GM23248 (cell line): ENCODE measurements at regions not wholly inside any gene's neighbourhood (a gene's known extent, or its start where the extent isn't known, plus 50 kb on each side); places are given as distances from the start of the nearest gene placed in this dataset.

Source experiments
- DNase-seq: peaks from one replicate; pipeline ENCODE4 v3.0.0-alpha.2; 2015
- H2AFZ ChIP-seq: fragments of 200-600 bp; sonication (generic); 2 replicates; pipeline ENCODE4 v1.6.1; 2016; ENCODE audit warnings: antibody characterized with exemption
- H3F3A ChIP-seq: fragments of 200-600 bp; sonication (generic); 2 replicates; pipeline ENCODE4 v1.6.1; 2016; ENCODE audit warnings: mild to moderate bottlenecking, antibody characterized with exemption, mixed run types; ENCODE audit not compliant: insufficient read depth
- H3K27ac ChIP-seq: fragments of 200-600 bp; sonication (generic); 2 replicates; pipeline ENCODE4 v1.5.1; 2016; ENCODE audit warnings: mild to moderate bottlenecking
- H3K27me3 ChIP-seq: fragments of 200-600 bp; sonication (generic); replicated peaks from 2 replicates; pipeline ENCODE4 v1.6.1; 2016; ENCODE audit warnings: mild to moderate bottlenecking; ENCODE audit not compliant: insufficient read depth
- H3K36me3 ChIP-seq: fragments of 200-600 bp; sonication (generic); 2 replicates; pipeline ENCODE4 v1.6.1; 2016; ENCODE audit warnings: low read depth, mild to moderate bottlenecking
- H3K4me1 ChIP-seq: fragments of 200-600 bp; sonication (generic); 2 replicates; pipeline ENCODE4 v1.6.1; 2016; ENCODE audit warnings: mild to moderate bottlenecking; ENCODE audit not compliant: insufficient read depth
- H3K4me2 ChIP-seq: fragments of 200-600 bp; sonication (generic); one replicate; pipeline ENCODE4 v1.6.1; 2016; ENCODE audit warnings: mild to moderate bottlenecking; ENCODE audit not compliant: unreplicated experiment
- H3K4me3 ChIP-seq: fragments of 200-600 bp; sonication (generic); 2 replicates; pipeline ENCODE4 v1.5.1; 2016; ENCODE audit warnings: mild to moderate bottlenecking
- H3K79me2 ChIP-seq: fragments of 200-600 bp; sonication (generic); 2 replicates; pipeline ENCODE4 v1.6.1; 2016; ENCODE audit warnings: mild to moderate bottlenecking; ENCODE audit not compliant: insufficient read depth
- H3K9ac ChIP-seq: fragments of 200-600 bp; sonication (generic); 2 replicates; pipeline ENCODE4 v1.6.1; 2016; ENCODE audit warnings: mild to moderate bottlenecking
- H3K9me2 ChIP-seq: fragments of 200-600 bp; sonication (generic); 2 replicates; pipeline ENCODE4 v1.6.1; 2016; ENCODE audit warnings: mixed run types, mild to moderate bottlenecking, moderate library complexity; ENCODE audit not compliant: insufficient read depth
- H3K9me3 ChIP-seq: fragments of 200-600 bp; sonication (generic); one replicate; pipeline ENCODE4 v1.6.1; 2017; ENCODE audit warnings: low read depth
- H4K20me1 ChIP-seq: fragments of 200-600 bp; sonication (generic); 2 replicates; pipeline ENCODE4 v1.6.0; 2016; ENCODE audit not compliant: insufficient read depth
- EZH2 ChIP-seq: fragments of 200-600 bp; sonication (generic); IDR thresholded peaks from 2 replicates; pipeline ENCODE4 v1.6.1; 2018; ENCODE audit warnings: antibody characterized with exemption, mild to moderate bottlenecking; ENCODE audit not compliant: insufficient read depth, poor library complexity, severe bottlenecking
- EZH2phosphoT487 ChIP-seq: fragments of 200-600 bp; sonication (generic); IDR thresholded peaks from 2 replicates; pipeline ENCODE4 v1.6.1; 2018; ENCODE audit warnings: antibody characterized with exemption, moderate library complexity, mild to moderate bottlenecking, low read depth; ENCODE audit not compliant: insufficient read depth
- WGBS, 2 experiments: methylation state at CpG; one replicate each; pipeline ENCODE4 v1.1.6; 2015 to 2017; ENCODE audit warnings: low lambda C conversion rate in 2 of 2, low coverage in 1 of 2; ENCODE audit errors: missing lambda C conversion rate in 2 of 2; 5-methylcytosine and 5-hydroxymethylcytosine counted together
- in situ Hi-C: fragments of 300-500 bp; cut with MboI; formaldehyde crosslinking; loops from 2 replicates; pipeline ENCODE4 v1.15.0; 2020

DNA sequence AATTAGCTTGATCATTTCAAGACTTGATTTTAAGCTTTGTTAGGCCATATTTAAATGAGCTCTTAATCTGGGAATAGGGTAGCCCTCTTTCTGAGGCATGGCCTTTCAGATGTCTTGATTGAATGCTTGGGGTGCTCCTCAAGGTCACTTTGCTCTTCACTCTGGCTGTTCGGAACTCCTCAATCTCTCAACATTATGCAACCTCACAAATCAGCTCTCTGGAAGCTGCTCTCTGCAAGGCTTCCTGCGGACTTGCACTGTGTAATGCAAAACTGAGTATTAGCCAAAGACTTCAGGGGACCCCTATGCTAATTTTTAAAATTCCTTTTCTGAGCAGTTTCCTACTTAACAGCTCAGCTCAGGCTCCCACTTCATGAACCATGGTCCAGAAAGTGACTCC, 398.3 kb downstream of the PRDM5 start:
- in situ Hi-C loops = no loop called here
- H3K4me2 ChIP-seq = no peak overlapping the region
- no peaks in the 10 kb centered on the region for H4K20me1 ChIP-seq
- no peaks in the 10 kb centered on the region for H3F3A ChIP-seq
- no peaks in the 10 kb centered on the region for H3K9me2 ChIP-seq
- H3K4me3 ChIP-seq = no peak overlapping the region
- H3K4me1 ChIP-seq = no peaks in the 10 kb centered on the region
- no peaks in the 10 kb centered on the region for H3K79me2 ChIP-seq
- no peak overlapping the region for H2AFZ ChIP-seq
- no peak overlapping the region for H3K9ac ChIP-seq
- TF ChIP-seq EZH2phosphoT487 (no peak), EZH2 (no peak)
- WGBS, 2 experiments = 40 to 44% methylated on average over 2 of the region's 2 CpGs
- H3K9me3 ChIP-seq = no peaks in the 10 kb centered on the region
- H3K36me3 ChIP-seq = no peaks in the 10 kb centered on the region
- no peak for DNase-seq
- no peak overlapping the region for H3K27ac ChIP-seq
- H3K27me3 ChIP-seq = no peaks in the 10 kb centered on the region

DNA sequence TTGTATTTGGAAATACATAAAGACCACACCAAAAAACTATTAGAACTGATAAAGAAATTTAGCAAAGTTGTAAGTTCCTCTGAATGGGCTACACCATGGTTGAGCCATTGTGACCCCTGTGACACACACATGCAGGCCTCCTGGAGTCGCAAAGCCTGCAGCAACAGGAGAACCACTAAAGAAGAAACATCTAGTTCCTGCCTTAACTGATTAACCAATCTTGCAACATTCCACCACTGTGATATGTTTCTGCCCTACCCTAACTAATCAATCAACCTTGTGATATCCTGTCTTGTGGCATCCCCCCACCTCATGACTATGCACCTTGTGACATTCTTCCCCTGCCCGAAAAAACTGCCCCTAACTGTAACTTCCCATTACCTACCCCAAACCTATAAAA, 401.8 kb downstream of the PRDM5 start:
- H2AFZ ChIP-seq = no peak overlapping the region
- H3K4me2 ChIP-seq = no peak overlapping the region
- H3K27ac ChIP-seq = no peak overlapping the region
- H3K9me3 ChIP-seq = no peaks in the 10 kb centered on the region
- H3K9ac ChIP-seq = no peak overlapping the region
- no peaks in the 10 kb centered on the region for H3K79me2 ChIP-seq
- 55 to 63% methylated on average over 2 of the region's 2 CpGs for WGBS, 2 experiments
- H3K4me3 ChIP-seq = no peak overlapping the region
- TF ChIP-seq EZH2 = no peak
- TF ChIP-seq EZH2phosphoT487 = no peak
- no peaks in the 10 kb centered on the region for H3K27me3 ChIP-seq
- no peaks in the 10 kb centered on the region for H3K9me2 ChIP-seq
- H3K4me1 ChIP-seq = 0 out of 2 replicates have a peak, but pooled peaks cover 8% of the 10 kb centered on the region
- no peaks in the 10 kb centered on the region for H4K20me1 ChIP-seq
- no peaks in the 10 kb centered on the region for H3K36me3 ChIP-seq
- in situ Hi-C loops = no loop called here
- DNase-seq = no peak
- H3F3A ChIP-seq = no peaks in the 10 kb centered on the region

DNA sequence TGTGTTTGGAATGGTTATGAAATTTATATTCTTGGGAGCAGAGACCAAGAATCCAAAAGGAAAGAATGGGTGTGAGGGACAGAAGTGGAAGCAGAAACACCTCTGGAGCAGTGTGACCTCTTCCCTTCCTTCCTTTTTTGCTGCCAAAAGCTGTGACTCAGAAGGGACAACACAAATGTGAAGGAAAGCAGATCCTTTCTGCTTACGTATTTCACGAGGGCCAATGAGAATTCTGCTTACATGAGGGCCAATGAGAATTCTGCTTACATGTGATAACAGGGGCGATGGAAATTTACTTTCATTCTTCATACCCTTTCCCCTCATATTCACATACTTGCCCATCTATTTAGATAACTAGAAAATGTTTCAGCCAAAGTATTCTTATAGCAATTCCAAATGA, 404.6 kb downstream of the PRDM5 start:
- H3K9ac ChIP-seq = peak overlapping the region; percentile 64
- H3K4me3 ChIP-seq = peak overlapping the region; percentile 75
- no peaks in the 10 kb centered on the region for H4K20me1 ChIP-seq
- no peaks in the 10 kb centered on the region for H3K9me2 ChIP-seq
- H3K36me3 ChIP-seq = no peaks in the 10 kb centered on the region
- H3K79me2 ChIP-seq = no peaks in the 10 kb centered on the region
- 22 to 24% methylated on average over 3 of the region's 3 CpGs for WGBS, 2 experiments
- peak overlapping the region; percentile 32; the same call in 1 of the 2 replicates for H3K27ac ChIP-seq
- DNase-seq = peak; percentile 87
- no peaks in the 10 kb centered on the region for H3K9me3 ChIP-seq
- H3K4me1 ChIP-seq = 0 out of 2 replicates have a peak, but pooled peaks cover 8% of the 10 kb centered on the region
- H3K27me3 ChIP-seq = no peaks in the 10 kb centered on the region
- peak overlapping the region; percentile 85 for H3K4me2 ChIP-seq
- in situ Hi-C loops = no loop called here
- peak overlapping the region; percentile 99 for H2AFZ ChIP-seq
- TF ChIP-seq EZH2 (no peak), EZH2phosphoT487 (no peak)
- no peaks in the 10 kb centered on the region for H3F3A ChIP-seq

DNA sequence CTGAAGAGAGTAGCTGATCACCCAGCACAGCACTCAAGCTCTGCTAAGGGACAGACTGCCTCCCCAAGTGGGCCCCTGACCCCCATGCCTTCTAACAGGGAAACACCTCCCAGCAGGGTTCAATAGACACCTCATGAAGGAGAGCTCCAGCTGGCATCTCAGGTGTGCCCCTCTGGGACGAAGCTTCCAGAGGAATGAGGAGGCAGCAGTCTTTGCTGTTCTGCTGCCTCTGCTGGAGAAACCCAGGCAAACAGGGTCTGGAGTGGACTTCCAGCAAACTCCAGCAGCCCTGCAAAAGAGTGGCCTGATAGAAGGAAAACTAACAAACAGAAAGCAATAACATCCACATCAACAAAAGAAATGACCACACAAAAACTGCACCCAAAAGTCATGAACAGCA, 412.8 kb downstream of the PRDM5 start:
- Histone ChIP-seq H3K79me2 (no peaks in the 10 kb centered on the region), H3K4me2 (no peak overlapping the region), H3K9me2 (no peaks in the 10 kb centered on the region), H3K9ac (no peak overlapping the region), H3F3A (no peaks in the 10 kb centered on the region), H3K4me1 (no peaks in the 10 kb centered on the region), H3K36me3 (no peaks in the 10 kb centered on the region), H3K27ac (no peak overlapping the region), H4K20me1 (no peaks in the 10 kb centered on the region), H3K9me3 (no peaks in the 10 kb centered on the region), H2AFZ (no peak overlapping the region), H3K4me3 (no peak overlapping the region), H3K27me3 (no peaks in the 10 kb centered on the region)
- no peak for TF ChIP-seq EZH2
- TF ChIP-seq EZH2phosphoT487 = no peak
- in situ Hi-C loops = no loop called here
- 50 to 60% methylated on average over 1 of the region's 1 CpG for WGBS, 2 experiments
- no peak for DNase-seq

DNA sequence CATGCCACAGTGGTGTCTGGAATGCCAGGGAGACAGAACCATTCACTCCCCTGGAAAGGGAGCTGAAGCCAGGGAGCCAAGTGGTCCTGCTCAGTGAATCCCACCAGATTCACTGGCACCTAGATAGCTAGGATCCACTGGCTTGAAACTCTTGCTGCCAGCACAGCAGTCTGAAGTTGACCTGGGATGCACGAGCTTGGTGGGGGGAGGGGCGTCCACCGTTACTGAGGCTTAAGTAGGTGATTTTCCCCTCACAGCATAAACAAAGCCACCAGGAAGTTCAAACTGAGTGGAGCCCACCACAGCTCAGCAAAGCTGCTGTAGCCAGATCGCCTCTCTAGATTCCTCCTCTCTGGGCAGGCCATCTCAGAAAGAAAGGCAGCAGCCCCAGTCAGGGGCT, 413.3 kb downstream of the PRDM5 start:
- in situ Hi-C loops = no loop called here
- Histone ChIP-seq H3K9me2 (no peaks in the 10 kb centered on the region), H2AFZ (no peak overlapping the region), H3K4me3 (no peak overlapping the region), H3K9ac (no peak overlapping the region), H4K20me1 (no peaks in the 10 kb centered on the region), H3K36me3 (no peaks in the 10 kb centered on the region), H3K4me1 (no peaks in the 10 kb centered on the region), H3F3A (no peaks in the 10 kb centered on the region), H3K4me2 (no peak overlapping the region), H3K27ac (no peak overlapping the region), H3K79me2 (no peaks in the 10 kb centered on the region), H3K9me3 (no peaks in the 10 kb centered on the region), H3K27me3 (no peaks in the 10 kb centered on the region)
- WGBS, 2 experiments = 19 to 30% methylated on average over 4 of the region's 4 CpGs
- no peak for DNase-seq
- TF ChIP-seq EZH2 (no peak), EZH2phosphoT487 (no peak)
